ENCODE measurements at regions not wholly inside any gene's neighbourhood (a gene's known extent, or its start where the extent isn't known, plus 50 kb on each side); places are given as distances from the start of the nearest gene placed in this dataset.
"Not testable (repeated sequence)": the region's sequence is repeated elsewhere in the genome, so short reads cannot be mapped to it uniquely, and the experiment has no call there.

- DNase-seq = no peak
Observed at GRCh38 chr13:50130123-50130946, 115.1 kb downstream of the KCNRG start.

GRCh38 chr13:50131920-50132903 is 117.0 kb downstream of the KCNRG start:
- DNase-seq = no peak

- no peak for DNase-seq
Observed at GRCh38 chr13:50132904-50133357, 117.7 kb downstream of the KCNRG start.

- no peak for DNase-seq
Observed at GRCh38 chr13:50133358-50133953, 118.2 kb downstream of the KCNRG start.

GRCh38 chr13:50136226-50136625 is 121.0 kb downstream of the KCNRG start:
- no peak for DNase-seq

GRCh38 chr13:50136678-50137077 is 121.4 kb downstream of the KCNRG start:
- DNase-seq = no peak

GRCh38 chr13:50139435-50139934 is 124.2 kb downstream of the KCNRG start:
- not testable (repeated sequence) for DNase-seq

GRCh38 chr13:50140153-50140552 is 124.9 kb downstream of the KCNRG start:
- DNase-seq = no peak

GRCh38 chr13:50140581-50141374 is 125.5 kb downstream of the KCNRG start:
- DNase-seq = no peak

GRCh38 chr13:50141375-50141975 is 126.2 kb downstream of the KCNRG start:
- DNase-seq = no peak

GRCh38 chr13:50144246-50145160 is 129.3 kb downstream of the KCNRG start:
- no peak for DNase-seq

- DNase-seq = no peak
Observed at GRCh38 chr13:50149214-50149613, 134.0 kb downstream of the KCNRG start.

- no peak for DNase-seq
Observed at GRCh38 chr13:50149932-50150331, 134.7 kb downstream of the KCNRG start.

- no peak for DNase-seq
Observed at GRCh38 chr13:50152224-50152623, 137.0 kb downstream of the KCNRG start.

- no peak for DNase-seq
Observed at GRCh38 chr13:50152655-50153309, 137.5 kb downstream of the KCNRG start.

- DNase-seq = no peak
Observed at GRCh38 chr13:50153401-50153800, 138.2 kb downstream of the KCNRG start.

GRCh38 chr13:50153876-50154275 is 138.6 kb downstream of the KCNRG start:
- no peak for DNase-seq

GRCh38 chr13:50154697-50155096 is 139.5 kb downstream of the KCNRG start:
- DNase-seq = no peak

- DNase-seq = peak; percentile 19
Observed at GRCh38 chr13:50156140-50156539, 140.9 kb downstream of the KCNRG start.

- DNase-seq = no peak
Observed at GRCh38 chr13:50156561-50157127, 141.4 kb downstream of the KCNRG start.
